Stimulated activated CD4-positive, alpha-beta T cell treated with anti-CD3 and anti-CD28 coated beads, Interleukin-2, amount 100 ng/mL, for 48 hours (primary cell): ENCODE measurements at regions not wholly inside any gene's neighbourhood (a gene's known extent, or its start where the extent isn't known, plus 50 kb on each side); places are given as distances from the start of the nearest gene placed in this dataset.

Experiments used
- DNase-seq, 2 donors: peaks; one replicate each; pipeline ENCODE4 v3.0.0-alpha.2; 2020

- DNase-seq = no peak
Measured at GRCh38 chr5:133853646-133854365, 114.6 kb downstream of the C5orf15 start.

- no peak for DNase-seq
Measured at GRCh38 chr5:133851521-133851920, 116.9 kb downstream of the C5orf15 start.

GRCh38 chr5:133850811-133851210, 117.6 kb downstream of the C5orf15 start:
- DNase-seq = no peak

GRCh38 chr5:133849116-133849515, 119.3 kb downstream of the C5orf15 start:
- no peak for DNase-seq

- DNase-seq = no peak
Measured at GRCh38 chr5:133848341-133848811, 120.0 kb downstream of the C5orf15 start.

GRCh38 chr5:133847886-133848285, 120.5 kb downstream of the C5orf15 start:
- DNase-seq = no peak

- no peak for DNase-seq
Measured at GRCh38 chr5:133847301-133847700, 121.1 kb downstream of the C5orf15 start.

GRCh38 chr5:133846478-133847226, 121.8 kb downstream of the C5orf15 start:
- DNase-seq = no peak

GRCh38 chr5:133845271-133845670, 123.2 kb downstream of the C5orf15 start:
- DNase-seq = no peak

GRCh38 chr5:133844836-133845235, 123.6 kb downstream of the C5orf15 start:
- DNase-seq = no peak

- no peak for DNase-seq
Measured at GRCh38 chr5:133843911-133844310, 124.5 kb downstream of the C5orf15 start.

- DNase-seq = no peak
Measured at GRCh38 chr5:133842846-133843611, 125.4 kb downstream of the C5orf15 start.

- DNase-seq = no peak
Measured at GRCh38 chr5:133841831-133842750, 126.3 kb downstream of the C5orf15 start.

- DNase-seq = no peak
Measured at GRCh38 chr5:133840168-133840567, 128.3 kb downstream of the C5orf15 start.

GRCh38 chr5:133839721-133840120, 128.7 kb downstream of the C5orf15 start:
- DNase-seq = no peak

- DNase-seq = no peak
Measured at GRCh38 chr5:133839090-133839489, 129.3 kb downstream of the C5orf15 start.

GRCh38 chr5:133838286-133838685, 130.1 kb downstream of the C5orf15 start:
- DNase-seq = no peak

GRCh38 chr5:133831491-133832224, 136.8 kb downstream of the C5orf15 start:
- DNase-seq = no peak

- no peak for DNase-seq
Measured at GRCh38 chr5:133830911-133831310, 137.5 kb downstream of the C5orf15 start.

GRCh38 chr5:133830281-133830680, 138.1 kb downstream of the C5orf15 start:
- no peak for DNase-seq

- DNase-seq = no peak
Measured at GRCh38 chr5:133829786-133830185, 138.6 kb downstream of the C5orf15 start.

GRCh38 chr5:133828722-133829121, 139.7 kb downstream of the C5orf15 start:
- DNase-seq = no peak
